GM18868 (cell line): ENCODE measurements at regions not wholly inside any gene's neighbourhood (a gene's known extent, or its start where the extent isn't known, plus 50 kb on each side); places are given as distances from the start of the nearest gene placed in this dataset.

Source experiments
- ATAC-seq: cut with Tn5 transposase; IDR thresholded peaks from one replicate; pipeline ENCODE4 v1.9.1; 2021; ENCODE audit warnings: mild to moderate bottlenecking, moderate library complexity; ENCODE audit not compliant: unreplicated experiment

- no peak for ATAC-seq
These were observed 61.8 kb upstream of the GJB5 start for GRCh38 chr1:34693081-34693480.

- ATAC-seq, result no peak
These were observed 60.5 kb upstream of the GJB5 start for GRCh38 chr1:34694383-34694782.

- no peak for ATAC-seq
These were observed 59.3 kb upstream of the GJB5 start for GRCh38 chr1:34695580-34695979.

GRCh38 chr1:34696230-34696629 lies 58.6 kb upstream of the GJB5 start:
- no peak for ATAC-seq

- ATAC-seq, result no peak
These were observed 57.9 kb upstream of the GJB5 start for GRCh38 chr1:34696981-34697380.

GRCh38 chr1:34697818-34698217 lies 57.0 kb upstream of the GJB5 start:
- no peak for ATAC-seq

- ATAC-seq, result no peak
These were observed 53.4 kb upstream of the GJB5 start for GRCh38 chr1:34701326-34702060.
